ENCODE measurements at regions not wholly inside any gene's neighbourhood (a gene's known extent, or its start where the extent isn't known, plus 50 kb on each side); places are given as distances from the start of the nearest gene placed in this dataset.

DNA sequence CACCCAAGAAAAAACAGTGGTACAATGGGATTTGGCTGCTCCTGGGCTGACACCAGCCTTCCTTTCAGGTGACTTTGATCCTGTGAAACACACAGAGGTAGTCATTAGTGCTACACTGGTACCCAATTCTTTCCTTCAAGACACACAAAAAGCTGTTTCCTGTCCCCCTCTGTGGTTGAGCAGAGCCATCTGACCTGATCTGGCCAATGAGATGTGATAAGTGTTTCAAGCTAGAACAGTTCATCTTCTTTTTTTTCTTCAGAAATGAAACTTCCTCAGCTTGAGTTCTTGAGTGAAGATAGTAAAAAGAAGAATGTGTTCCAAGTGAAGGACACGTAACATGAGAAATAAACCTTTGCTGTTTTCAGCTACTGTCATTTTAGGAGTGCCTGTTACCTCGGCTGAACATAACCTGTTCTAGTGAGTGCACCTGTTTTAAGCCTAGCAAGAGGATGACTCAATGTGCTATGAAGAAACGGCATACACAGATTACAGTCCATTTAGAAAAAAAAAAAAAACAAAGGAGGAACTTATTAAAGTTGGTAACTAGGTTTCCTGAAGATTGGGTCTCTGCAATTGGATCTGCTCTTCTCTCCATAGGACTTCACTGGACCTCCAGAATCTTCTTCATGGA lies 287.8 kb downstream of the GAS1 start:
- no peak for TF ChIP-seq EZH2phosphoT487 (IDR thresholded peaks at IDR 0.05; ENCODE audit: low read depth)
- TF ChIP-seq, protein P1, sequence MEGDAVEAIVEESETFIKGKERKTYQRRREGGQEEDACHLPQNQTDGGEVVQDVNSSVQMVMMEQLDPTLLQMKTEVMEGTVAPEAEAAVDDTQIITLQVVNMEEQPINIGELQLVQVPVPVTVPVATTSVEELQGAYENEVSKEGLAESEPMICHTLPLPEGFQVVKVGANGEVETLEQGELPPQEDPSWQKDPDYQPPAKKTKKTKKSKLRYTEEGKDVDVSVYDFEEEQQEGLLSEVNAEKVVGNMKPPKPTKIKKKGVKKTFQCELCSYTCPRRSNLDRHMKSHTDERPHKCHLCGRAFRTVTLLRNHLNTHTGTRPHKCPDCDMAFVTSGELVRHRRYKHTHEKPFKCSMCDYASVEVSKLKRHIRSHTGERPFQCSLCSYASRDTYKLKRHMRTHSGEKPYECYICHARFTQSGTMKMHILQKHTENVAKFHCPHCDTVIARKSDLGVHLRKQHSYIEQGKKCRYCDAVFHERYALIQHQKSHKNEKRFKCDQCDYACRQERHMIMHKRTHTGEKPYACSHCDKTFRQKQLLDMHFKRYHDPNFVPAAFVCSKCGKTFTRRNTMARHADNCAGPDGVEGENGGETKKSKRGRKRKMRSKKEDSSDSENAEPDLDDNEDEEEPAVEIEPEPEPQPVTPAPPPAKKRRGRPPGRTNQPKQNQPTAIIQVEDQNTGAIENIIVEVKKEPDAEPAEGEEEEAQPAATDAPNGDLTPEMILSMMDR (IDR thresholded peaks at IDR 0.05; ENCODE audit: low read depth, low read length) = no peak
